ENCODE measurements at regions not wholly inside any gene's neighbourhood (a gene's known extent, or its start where the extent isn't known, plus 50 kb on each side); places are given as distances from the start of the nearest gene placed in this dataset.

GRCh38 chr5:27995867-27996266 is 957.5 kb upstream of the CDH9 start:
- DNase-seq (ENCODE audit: low spot score) = no peak
- no peak for TF ChIP-seq CTCF (IDR thresholded peaks at IDR 0.05; ENCODE audit: extremely low read depth, missing control alignments)

GRCh38 chr5:27978322-27978721 is 939.9 kb upstream of the CDH9 start:
- TF ChIP-seq CTCF (IDR thresholded peaks at IDR 0.05; ENCODE audit: extremely low read depth, missing control alignments) = no peak
- DNase-seq (ENCODE audit: low spot score) = no peak

- no peak for TF ChIP-seq CTCF (IDR thresholded peaks at IDR 0.05; ENCODE audit: extremely low read depth, missing control alignments)
- DNase-seq (ENCODE audit: low spot score) = no peak
Observed at GRCh38 chr5:27969157-27969556, 930.8 kb upstream of the CDH9 start.

GRCh38 chr5:27963050-27963783 is 924.8 kb upstream of the CDH9 start:
- no peak for DNase-seq (ENCODE audit: low spot score)
- TF ChIP-seq CTCF (IDR thresholded peaks at IDR 0.05; ENCODE audit: extremely low read depth, missing control alignments) = no peak

GRCh38 chr5:27962198-27962597 is 923.8 kb upstream of the CDH9 start:
- DNase-seq (ENCODE audit: low spot score) = no peak
- no peak for TF ChIP-seq CTCF (IDR thresholded peaks at IDR 0.05; ENCODE audit: extremely low read depth, missing control alignments)

- TF ChIP-seq CTCF (IDR thresholded peaks at IDR 0.05; ENCODE audit: extremely low read depth, missing control alignments) = no peak
- DNase-seq (ENCODE audit: low spot score) = no peak
Observed at GRCh38 chr5:27947088-27947487, 908.7 kb upstream of the CDH9 start.

GRCh38 chr5:27944471-27944870 is 906.1 kb upstream of the CDH9 start:
- DNase-seq (ENCODE audit: low spot score) = no peak
- no peak for TF ChIP-seq CTCF (IDR thresholded peaks at IDR 0.05; ENCODE audit: extremely low read depth, missing control alignments)
